GM21515 (cell line): ENCODE measurements at regions not wholly inside any gene's neighbourhood (a gene's known extent, or its start where the extent isn't known, plus 50 kb on each side); places are given as distances from the start of the nearest gene placed in this dataset.
A peak's percentile ranks its signal among the peaks of the same experiment; 100 is the strongest.

Experiments used
- ATAC-seq: cut with Tn5 transposase; IDR thresholded peaks from one replicate; pipeline ENCODE4 v1.9.1; 2021; ENCODE audit not compliant: unreplicated experiment

DNA sequence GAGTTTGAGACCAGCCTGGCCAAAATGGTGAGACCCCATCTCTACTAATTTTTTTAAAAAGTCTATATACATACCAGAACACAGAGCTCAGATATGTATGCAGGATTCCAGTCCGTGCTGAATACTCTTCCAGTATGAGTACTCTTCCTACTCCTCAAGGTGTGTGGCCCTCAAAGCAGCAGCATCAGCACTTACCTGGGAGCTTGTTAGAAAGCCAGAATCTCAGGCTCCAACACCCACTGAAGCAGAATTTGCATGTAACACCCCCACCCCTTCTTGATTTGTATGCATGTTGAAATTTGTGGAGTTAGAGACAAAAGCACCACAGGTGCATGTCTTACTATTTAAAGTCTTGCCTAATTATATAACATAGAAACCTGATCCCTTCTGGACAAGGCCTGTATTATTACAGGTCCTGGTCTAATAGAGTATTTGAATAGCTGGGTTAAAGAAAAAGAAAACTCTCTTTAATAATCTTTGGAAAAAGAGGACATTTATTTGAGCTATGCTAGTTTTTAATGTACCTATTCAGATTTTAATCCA, 50.3 kb upstream of the NFE2L2 start:
- ATAC-seq, result no peak

DNA sequence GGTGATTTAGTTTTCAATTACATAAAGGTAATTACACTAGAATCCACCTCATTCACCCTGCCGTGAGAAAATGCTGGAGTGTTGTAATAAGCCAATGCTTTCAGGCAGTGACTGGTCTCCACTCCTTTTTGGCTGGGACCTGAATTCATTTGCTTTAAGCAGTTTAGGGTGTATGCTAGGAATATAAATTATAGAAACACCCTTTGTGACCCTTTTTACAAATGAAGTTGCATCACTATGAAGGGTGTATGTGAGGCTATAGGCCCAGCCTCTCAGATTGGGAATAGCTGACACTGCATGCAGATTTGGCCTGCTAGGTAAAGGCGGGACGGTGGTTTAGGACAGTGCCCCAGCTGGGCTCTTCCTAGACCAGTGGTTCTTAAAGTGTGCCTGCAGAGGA, 50.8 kb upstream of the NFE2L2 start:
- ATAC-seq, result no peak

DNA sequence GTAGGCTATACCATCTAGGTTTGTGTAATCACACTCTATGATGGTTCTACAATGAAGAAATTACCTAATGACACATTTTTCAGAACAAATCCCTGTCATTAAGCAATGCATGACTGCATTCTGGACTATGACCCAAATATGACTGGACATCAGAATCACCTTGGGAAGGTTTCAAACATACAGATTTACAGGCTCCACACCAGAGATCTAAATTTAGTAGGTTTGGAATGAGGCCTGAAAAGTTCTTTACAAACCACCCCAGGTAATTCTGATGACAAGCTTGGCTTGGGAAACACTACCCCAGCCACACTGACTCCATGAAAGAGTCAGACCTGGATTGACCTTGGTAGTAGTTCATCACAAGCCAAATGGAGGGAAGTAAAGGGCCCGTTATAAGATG, 52.2 kb upstream of the NFE2L2 start:
- no peak for ATAC-seq

DNA sequence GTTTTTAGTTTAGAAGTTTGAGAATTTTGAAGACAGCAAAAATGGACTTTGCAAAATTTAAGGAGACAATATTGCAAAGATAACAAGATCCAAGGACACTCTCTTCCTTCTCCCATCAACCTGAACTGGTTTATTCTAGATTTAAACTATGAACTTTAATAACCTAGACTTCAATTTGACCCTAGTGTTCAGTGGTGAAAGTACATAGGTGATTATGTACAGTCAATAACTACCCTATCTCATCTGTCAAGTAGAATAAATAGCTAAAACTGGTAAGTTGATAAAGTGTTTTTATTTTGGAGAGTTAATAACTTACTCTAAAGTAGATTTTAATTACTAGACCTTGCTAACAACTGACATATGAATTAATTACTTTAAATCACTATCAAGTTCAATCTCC, 52.9 kb upstream of the NFE2L2 start:
- no peak for ATAC-seq

DNA sequence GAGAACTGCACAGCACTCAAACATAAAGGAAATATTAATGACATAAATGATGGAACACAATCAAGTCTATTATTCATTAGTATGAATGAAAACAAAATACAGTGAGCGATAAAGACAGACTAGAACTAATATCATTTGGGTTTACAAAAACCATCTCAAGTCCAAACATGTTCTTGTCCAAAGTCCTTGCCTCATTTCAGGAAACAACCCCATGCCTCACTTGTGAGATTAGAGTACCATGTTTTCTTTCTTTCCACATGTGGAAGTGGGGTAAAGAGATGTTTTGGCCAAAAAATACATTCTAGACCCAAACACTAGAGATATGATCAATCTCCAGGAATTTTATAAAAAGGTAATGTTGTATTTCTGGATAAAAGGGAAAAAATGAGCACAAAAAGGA, 53.3 kb upstream of the NFE2L2 start:
- no peak for ATAC-seq

DNA sequence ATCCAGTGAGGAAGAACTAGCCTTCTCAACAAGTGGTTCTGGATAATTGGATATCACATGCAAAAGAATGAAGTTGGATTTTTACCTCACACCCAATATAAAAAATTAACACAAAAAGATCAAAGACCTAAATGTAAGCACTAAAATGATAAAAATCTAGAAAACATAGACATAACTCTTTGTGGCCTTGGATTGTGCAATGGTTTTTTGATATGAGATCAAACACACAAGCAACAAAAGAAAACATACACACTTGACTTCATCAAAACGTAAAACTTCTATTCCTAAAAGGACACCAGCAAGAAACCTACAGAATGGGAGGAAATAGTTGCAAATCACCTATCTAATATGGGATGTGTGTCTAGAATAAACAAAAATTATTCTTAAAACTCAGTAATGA, 54.1 kb upstream of the NFE2L2 start:
- ATAC-seq, result no peak

DNA sequence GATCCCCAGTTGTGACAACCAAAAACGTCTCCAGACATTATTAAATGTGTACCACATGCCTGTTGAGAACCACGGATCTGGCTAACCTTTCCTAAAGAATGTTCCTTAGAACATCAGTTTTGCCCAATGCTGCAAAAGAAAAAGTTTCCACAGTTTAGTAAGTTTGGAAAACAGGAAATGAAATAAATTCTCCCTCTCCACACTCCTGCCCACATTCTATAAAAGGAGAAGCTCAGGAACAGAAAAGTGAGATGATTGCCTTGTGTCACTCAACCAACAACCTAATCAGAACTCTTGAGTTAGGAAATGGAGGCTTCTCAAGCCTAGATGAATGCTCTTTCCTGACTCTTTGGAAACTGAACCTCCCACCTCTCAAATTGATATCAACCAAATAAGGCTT, 56.1 kb upstream of the NFE2L2 start:
- ATAC-seq, result no peak

DNA sequence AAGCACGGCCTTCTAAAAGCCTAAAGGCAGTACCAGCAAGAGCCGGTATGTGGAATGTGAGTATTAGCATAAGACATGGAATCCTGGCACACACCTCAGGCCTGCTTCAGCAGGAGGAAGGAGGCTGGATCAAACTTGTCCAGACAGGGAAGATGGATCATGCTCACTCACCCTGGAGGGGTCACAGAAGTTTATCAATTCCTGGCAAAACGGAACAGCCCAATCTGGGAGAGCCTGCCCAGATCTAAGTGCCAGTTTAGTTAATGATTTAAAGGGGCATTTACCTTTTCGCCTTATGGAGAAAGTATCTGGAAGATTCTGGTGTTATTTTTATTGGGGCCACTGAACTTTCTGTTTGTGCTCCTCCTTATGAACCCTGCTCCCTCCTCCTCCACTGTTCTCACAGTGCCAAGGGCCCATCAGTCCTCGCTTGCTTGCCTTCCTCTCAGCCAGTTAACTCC, 58.3 kb upstream of the NFE2L2 start:
- no peak for ATAC-seq

DNA sequence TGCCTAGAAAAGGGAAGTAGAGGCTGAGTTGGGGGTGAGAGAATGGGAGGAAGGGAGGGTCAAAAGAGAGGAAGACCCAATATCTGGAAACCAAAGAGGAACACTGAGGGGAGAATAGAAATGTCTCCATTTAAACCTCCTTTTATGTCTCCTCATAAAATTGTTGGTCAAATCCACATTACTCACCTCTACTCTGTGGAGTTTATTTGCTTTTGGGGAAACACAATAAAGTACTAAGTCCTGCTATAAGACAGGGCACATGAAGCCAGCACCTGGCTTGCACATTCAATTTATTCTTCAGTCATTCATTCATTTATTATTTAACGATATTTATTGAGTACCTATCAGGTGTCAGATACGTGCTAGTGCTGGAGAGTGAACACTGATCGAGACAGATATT, 60.3 kb upstream of the NFE2L2 start:
- ATAC-seq, result no peak

DNA sequence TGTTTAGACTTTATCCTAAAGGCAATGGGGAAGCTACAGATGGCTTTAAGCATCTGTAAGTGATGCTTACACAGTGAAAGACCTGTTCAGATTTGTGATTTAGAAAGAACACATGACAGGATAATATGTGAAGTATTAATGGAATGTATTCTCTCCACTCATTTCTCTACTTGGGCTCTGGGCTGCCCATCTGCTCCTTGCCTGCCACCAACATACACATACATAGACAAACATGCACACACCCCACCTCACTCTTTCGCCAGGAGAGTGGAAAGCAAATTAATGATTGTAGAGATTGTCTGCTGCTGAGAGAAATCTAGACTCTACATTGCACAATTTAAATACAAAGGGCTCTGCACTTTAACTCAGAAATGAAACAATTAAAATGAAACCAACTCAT, 61.0 kb upstream of the NFE2L2 start:
- no peak for ATAC-seq

DNA sequence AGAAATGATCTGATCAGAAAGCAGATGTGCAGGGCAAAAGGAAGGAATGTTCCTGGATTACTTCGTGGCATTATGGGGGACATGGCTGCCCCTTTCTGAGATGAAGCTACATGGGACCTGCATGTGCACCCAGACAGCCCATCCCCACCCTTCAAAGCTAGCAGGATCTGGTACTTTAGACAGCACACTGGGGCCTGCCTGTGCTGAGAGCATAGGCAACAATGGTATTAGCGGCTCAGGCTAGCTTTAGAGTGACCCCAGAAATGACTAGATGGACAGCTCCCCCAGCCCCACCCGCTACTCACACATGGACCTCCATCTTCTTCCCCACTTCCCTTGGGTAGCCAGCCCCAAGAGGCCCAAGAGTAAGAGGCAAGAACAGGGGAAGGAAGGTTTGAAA, 61.5 kb upstream of the NFE2L2 start:
- no peak for ATAC-seq

DNA sequence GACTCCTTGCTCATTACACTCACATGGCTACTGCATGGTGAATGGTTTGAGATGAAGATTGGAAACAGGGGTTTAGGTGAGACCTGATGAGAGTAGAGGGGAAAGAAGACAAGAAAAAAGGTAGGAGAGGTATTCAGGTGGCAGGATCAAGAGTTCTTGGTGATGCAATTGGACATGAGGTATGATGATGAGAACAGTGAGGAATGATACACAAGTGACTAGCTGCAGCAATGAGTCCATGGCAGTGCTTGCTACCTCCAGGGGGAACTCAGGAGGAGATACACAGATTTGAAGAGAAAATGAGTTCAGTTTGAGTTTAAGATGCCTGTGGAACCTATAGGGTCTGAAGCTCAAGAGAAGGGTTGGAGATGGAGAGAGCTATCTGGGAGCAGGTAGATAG, 62.1 kb upstream of the NFE2L2 start:
- no peak for ATAC-seq

DNA sequence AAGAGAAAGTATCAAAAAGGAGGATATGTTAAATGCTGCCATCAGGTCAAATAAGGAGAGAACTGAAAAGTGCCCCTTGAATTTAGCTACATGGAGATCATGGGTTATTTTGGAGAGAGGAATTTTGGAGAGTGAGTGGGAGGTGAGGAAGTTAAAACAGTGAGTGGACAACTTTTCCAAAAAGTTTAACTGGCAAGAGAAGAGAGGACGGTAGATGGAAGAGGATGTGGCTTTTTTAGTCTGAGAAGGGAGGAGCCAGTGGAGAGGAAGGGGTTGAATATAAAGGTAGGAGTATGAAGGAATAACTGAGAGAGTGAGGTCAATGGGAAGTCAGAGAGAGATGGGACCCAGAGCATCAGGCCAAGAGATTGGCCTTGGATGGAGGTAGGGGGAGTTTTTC, 62.5 kb upstream of the NFE2L2 start:
- ATAC-seq, result no peak

DNA sequence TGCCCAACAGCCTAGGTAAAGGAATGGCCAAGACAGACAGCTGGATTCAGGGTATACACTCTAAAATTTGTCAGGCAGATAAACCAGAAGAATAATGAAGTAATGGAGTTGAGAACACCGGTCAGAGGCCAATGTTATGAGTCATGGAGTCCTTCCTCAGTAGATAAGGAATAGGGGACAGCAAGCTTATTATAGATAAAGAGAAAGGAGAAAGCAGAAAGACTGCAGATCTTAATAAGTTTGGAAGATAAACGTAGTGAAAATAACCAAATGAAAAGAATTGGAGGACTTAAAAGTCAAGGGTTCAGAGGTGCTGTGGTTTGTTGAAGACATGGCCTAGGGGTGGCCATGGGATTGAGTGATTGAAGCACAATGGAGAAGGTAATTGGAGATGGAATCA, 63.5 kb upstream of the NFE2L2 start:
- ATAC-seq, result no peak

DNA sequence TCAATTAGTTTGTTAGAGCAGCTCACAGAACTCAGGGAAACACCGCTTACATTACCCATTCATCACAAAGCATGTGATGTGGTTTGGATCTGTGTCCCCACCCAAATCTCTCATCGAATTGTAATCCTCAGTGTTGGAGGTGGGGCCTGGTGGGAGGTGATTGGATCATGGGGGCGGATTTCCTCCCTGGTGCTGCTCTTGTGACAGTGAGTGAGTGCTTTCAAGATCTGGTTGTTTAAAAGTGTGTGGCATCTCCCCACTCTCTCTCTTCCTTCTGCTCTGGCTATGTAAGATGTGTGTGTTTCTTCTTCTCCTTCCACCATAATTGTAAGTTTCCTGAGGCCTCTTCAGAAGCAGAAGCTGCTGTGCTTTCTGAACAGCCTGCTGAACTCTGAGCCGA, 63.5 kb upstream of the AGPS start:
- no peak for ATAC-seq

DNA sequence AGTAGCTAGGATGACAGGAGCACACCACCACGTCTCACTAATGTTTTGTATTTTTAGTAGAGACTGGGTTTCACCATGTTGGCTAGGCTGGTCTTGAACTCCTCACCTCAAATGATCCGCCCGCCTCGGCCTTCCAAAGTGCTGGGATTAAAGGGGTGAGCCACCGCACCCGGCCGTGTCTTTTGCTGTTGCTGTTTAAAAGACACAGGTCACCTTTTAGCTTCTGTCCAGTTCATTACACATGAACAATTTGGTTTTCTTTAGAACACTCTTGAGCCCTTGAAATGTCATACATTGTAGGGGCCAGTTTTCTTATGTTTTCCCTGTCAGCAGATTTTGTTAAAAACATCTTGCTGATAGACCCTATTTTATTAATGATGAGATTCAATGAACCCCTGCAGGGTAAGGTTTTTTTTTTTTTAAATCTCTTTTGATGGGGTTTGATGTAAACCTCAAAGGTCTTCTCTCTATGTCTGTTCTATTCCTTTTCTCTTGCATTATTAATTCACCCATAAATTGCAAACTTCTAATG, 61.0 kb upstream of the AGPS start:
- ATAC-seq, result no peak

DNA sequence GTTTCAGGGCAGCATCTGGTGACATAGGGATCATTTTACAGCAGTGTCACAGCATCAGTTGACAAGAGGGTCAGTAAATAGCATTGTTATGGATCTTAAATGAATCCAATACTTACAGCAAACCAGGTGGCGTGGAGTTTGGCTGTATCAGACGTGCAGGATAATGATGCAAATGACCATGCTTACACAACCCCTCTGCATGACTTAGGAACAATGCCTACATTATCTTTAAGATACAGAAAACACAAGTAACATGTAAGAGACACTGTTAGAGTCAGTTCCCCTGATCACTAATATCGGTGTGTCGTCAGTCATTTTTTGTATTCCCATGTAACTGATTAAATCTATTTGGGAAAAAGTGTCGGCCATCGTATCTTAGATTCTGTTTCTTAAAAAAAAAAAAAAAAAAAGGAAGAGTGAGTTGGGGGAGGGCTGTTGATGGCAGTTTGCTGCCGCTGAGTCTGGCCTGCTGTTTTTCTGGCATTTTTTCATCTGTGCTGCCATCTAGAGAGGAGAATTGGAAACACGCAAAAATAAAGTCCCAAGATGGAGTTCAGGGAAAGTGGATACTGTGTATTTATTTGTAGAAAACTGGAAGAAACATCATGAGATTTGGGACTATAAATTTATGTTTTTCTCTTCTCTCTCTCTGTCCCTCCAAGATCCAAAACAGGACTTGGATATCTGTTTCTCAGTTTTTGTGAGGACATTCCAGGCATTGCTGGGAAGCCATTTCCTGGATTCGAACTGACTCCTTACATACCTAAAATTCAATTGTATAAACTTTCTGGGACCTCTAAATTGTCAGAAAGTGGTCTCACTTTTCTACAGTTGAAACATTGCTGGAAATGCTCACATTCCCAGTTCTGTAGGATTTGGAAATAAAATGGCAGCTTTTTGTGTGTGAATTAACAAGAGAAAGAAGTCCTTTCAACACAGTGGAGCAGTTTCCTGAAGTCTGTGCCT, 60.3 kb upstream of the AGPS start:
- peak; percentile 77 for ATAC-seq

DNA sequence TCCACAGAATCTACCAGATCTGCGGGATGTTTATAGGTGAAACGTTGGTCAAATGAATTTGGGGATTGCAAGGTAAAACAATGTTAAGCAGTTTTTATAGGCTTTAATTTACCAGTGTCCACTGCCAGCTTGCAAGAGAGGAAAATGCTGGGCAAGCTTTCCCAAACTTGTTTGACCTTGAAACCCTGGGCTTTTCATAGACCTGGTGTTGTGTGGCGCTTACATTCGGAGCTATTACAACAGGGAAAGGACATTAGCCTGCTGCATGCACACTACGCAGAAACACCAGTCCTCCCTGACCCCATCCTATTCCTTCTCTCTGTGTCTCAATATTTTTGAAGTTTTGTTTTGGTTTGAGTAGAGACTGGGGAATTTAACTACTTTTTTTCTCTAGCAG, 59.6 kb upstream of the AGPS start:
- ATAC-seq, result no peak

DNA sequence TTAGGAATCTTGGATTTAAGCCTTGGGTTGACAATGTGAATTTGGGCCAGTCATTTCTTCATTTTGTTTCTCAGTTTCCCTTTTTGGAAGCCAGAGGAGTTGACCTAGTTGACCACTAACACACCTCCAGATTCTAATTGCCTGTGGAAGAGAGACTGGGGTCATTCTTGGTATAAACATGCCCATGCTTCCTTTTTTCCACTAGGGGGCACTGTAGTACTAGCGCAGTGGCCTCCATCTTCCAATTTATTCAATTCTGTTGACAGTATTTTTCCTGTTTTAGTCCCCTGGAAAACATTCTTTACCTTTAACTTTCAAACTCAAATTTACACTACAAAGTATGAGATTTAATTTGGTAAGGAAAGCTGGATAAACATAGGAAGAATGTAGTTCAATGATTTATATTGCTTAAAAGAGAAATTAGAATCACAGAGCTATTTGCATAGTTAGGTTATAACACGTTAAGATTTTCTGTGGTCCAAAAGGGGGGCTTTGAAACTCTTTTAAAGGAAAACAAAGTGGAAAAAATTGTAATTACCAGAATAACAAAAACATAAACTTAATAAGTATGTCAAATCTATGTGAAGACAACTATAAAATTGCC, 57.5 kb upstream of the AGPS start:
- peak; percentile 53 for ATAC-seq

DNA sequence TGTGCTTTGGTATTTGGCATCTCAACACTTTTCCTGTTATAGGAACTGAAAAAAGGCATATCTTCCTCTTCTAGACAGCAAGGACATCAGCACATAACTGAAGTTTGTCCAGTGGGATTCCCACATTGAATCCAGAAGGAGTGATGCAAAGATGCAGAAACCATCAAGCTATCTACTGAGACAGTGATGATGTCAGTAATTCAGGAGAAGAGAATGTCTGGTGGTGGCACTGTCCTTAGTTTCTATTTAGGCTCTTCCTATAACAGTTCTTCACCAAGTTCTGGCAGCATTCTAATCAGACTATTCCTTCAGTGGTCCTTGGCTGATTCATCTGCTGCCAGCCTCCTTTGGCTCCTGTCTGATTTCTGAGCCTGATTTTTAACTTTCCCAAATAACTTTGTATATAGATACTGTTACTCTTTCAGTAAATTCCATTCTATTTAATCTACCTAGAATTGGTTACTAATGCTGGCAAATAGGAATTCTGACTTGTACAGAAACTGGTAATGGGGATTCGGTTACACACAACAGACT, 56.6 kb upstream of the AGPS start:
- no peak for ATAC-seq

DNA sequence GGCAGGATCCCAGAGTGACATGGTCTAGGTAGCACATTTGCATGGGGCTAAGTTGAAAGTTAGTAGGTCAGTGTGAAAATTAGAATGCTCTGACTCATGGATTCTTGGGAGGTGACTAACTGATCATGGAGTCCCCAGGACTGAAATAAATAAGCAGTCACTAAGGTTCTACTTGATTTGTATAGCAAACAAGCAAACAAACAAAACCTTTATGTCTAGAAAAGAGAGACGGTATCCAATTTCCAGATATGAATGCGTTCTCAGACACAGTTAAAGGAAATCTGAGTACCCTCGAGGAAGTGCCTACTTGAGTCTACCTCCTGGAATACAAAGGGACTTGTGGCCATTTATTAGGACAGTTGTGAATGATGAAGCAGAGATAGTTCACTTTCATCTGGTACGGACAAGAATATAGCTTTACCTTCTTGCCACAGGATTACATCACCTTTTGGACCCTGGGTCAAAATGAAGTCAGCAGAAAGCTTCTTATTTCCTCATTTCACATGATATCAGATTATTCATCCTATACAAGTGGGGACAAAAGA, 54.3 kb upstream of the AGPS start:
- ATAC-seq, result no peak
